A549 (cell line): ENCODE measurements at regions not wholly inside any gene's neighbourhood (a gene's known extent, or its start where the extent isn't known, plus 50 kb on each side); places are given as distances from the start of the nearest gene placed in this dataset.

Experiments
- ATAC-seq, 2 experiments: fragments of 200-7000 bp in 1 of 2; fragments of >200 bp in 1 of 2; cut with Nextera tagmentation in 1 of 2; cut with Tn5 transposase in 1 of 2; 3 replicates each; pipeline versions ENCODE4 v1.8.0 to v1.9.1; 2018 to 2020; ENCODE audit warnings: mild to moderate bottlenecking in 1 of 2, moderate library complexity in 1 of 2
- CTCF ChIA-PET: fragments of 300-600 bp; sonication (Branson Sonifier 250); formaldehyde crosslinking; extraction: SDS; loops from one replicate; lab custom pipeline; 2021; ENCODE audit warnings: antibody characterized with exemption, inconsistent platforms; lab: Yijun Ruan, JAX
- POLR2A ChIA-PET: fragments of 350-600 bp; formaldehyde crosslinking; extraction: SDS; loops from one replicate; lab custom pipeline; 2021; ENCODE audit warnings: antibody characterized with exemption, inconsistent platforms; lab: Yijun Ruan, JAX
- DNase-seq, 2 experiments: peaks; one replicate each; pipeline versions ENCODE4 v3.0.0 to v3.0.0-alpha.2; 2011 to 2016; ENCODE audit warnings: low read depth in 1 of 2, low spot score in 1 of 2
- FAIRE-seq: peaks from 2 replicates; lab custom pipeline; 2011; peaks lifted over from hg19 to GRCh38; lab: Jason Lieb, UNC
- H3K27ac ChIP-seq, 2 experiments: fragments of >200 bp; sonication (Bioruptor Twin); formaldehyde crosslinking; 3 replicates each; pipeline ENCODE4 v1.5.1; 2016 to 2017
- H3K4me1 ChIP-seq: fragments of >200 bp; sonication (Bioruptor Twin); formaldehyde crosslinking; 3 replicates; pipeline ENCODE4 v1.6.1; 2016
- H3K4me2 ChIP-seq: fragments of >200 bp; sonication (Bioruptor Twin); formaldehyde crosslinking; 3 replicates; pipeline ENCODE4 v1.6.1; 2016
- H3K4me3 ChIP-seq: fragments of >200 bp; sonication (Bioruptor Twin); formaldehyde crosslinking; 3 replicates; pipeline ENCODE4 v1.5.1; 2016
- H3K9me3 ChIP-seq: fragments of >200 bp; sonication (Bioruptor Twin); formaldehyde crosslinking; 3 replicates; pipeline ENCODE4 v1.6.1; 2016
- CBX8 ChIP-seq: fragments of 200-600 bp; sonication (generic); IDR thresholded peaks from 2 replicates; pipeline ENCODE4 v1.6.1; 2016
- CEBPB ChIP-seq, 2 experiments: fragments of >200 bp in 1 of 2; sonication (Bioruptor Twin) in 1 of 2; formaldehyde crosslinking in 1 of 2; IDR thresholded peaks; 2 replicates each; pipeline ENCODE4 v1.6.1; 2012 to 2016
- EHMT2 ChIP-seq: fragments of 200-600 bp; sonication (generic); IDR thresholded peaks from 2 replicates; pipeline ENCODE4 v1.6.1; 2016; ENCODE audit warnings: antibody characterized with exemption, low read depth, mild to moderate bottlenecking, moderate library complexity
- FOSB ChIP-seq: fragments of 250-450 bp; sonication (Bioruptor Pico); IDR thresholded peaks from 2 replicates; pipeline ENCODE4 v1.5.0; 2020; ENCODE audit warnings: mild to moderate bottlenecking, moderate library complexity
- FOSL2 ChIP-seq, 2 experiments: fragments of 450-650 bp in 1 of 2; fragments of >200 bp in 1 of 2; sonication (Bioruptor Twin) in 1 of 2; formaldehyde crosslinking; IDR thresholded peaks; 2 replicates each; pipeline versions ENCODE4 v1.5.0 to v1.6.1; 2016 to 2020; ENCODE audit warnings: mild to moderate bottlenecking in 1 of 2, moderate library complexity in 1 of 2
- GATA3 ChIP-seq: IDR thresholded peaks from 2 replicates; pipeline ENCODE4 v1.6.1; 2012; ENCODE audit warnings: borderline replicate concordance
- HDAC2 ChIP-seq: fragments of 200-600 bp; sonication (generic); IDR thresholded peaks from 2 replicates; pipeline ENCODE4 v1.6.1; 2016
- HOXA7 ChIP-seq: fragments of 250-450 bp; sonication (Bioruptor Pico); IDR thresholded peaks from 2 replicates; pipeline ENCODE4 v1.5.0; 2020; ENCODE audit warnings: mild to moderate bottlenecking, moderate library complexity
- HOXB13 ChIP-seq: fragments of 250-450 bp; sonication (Bioruptor Pico); IDR thresholded peaks from 2 replicates; pipeline ENCODE4 v1.5.0; 2020; ENCODE audit warnings: low read depth, mild to moderate bottlenecking, moderate library complexity
- KDM1A ChIP-seq: fragments of 200-600 bp; sonication (generic); IDR thresholded peaks from 2 replicates; pipeline ENCODE4 v1.6.1; 2016; ENCODE audit warnings: low read depth, mild to moderate bottlenecking
- MAFK ChIP-seq: fragments of 450-650 bp; IDR thresholded peaks from 2 replicates; pipeline ENCODE4 v1.6.1; 2014; ENCODE audit not compliant: partially characterized antibody
- NR3C1 ChIP-seq: fragments of >200 bp; sonication (Bioruptor Twin); formaldehyde crosslinking; IDR thresholded peaks from 3 replicates; pipeline ENCODE4 v1.6.1; 2017
- POLR2AphosphoS2 ChIP-seq: conservative IDR thresholded peaks from 2 replicates; pipeline ENCODE4 v1.6.1; 2012; ENCODE audit warnings: low read length, improper control_type of control experiment, inconsistent platforms
- RAD21 ChIP-seq, 2 experiments: fragments of >200 bp in 1 of 2; sonication (Bioruptor Twin) in 1 of 2; formaldehyde crosslinking in 1 of 2; IDR thresholded peaks in 1 of 2; conservative IDR thresholded peaks in 1 of 2; 2 replicates in 1 of 2; 3 replicates in 1 of 2; pipeline ENCODE4 v1.6.1; 2012 to 2018; ENCODE audit warnings: inconsistent platforms in 1 of 2
- RNF2 ChIP-seq: fragments of 200-600 bp; sonication (generic); IDR thresholded peaks from 2 replicates; pipeline ENCODE4 v1.6.1; 2016; ENCODE audit warnings: low read depth, mild to moderate bottlenecking, antibody characterized with exemption, moderate library complexity, borderline replicate concordance
- SREBF2 ChIP-seq: fragments of 450-650 bp; IDR thresholded peaks from 2 replicates; pipeline ENCODE4 v1.6.1; 2014; ENCODE audit warnings: mild to moderate bottlenecking, moderate library complexity
- WGBS: methylation state at CpG from one replicate; pipeline ENCODE4 v1.1.6; 2017; ENCODE audit errors: missing lambda C conversion rate; 5-methylcytosine and 5-hydroxymethylcytosine counted together
- TF ChIP-seq, protein P1 (sequence below): IDR thresholded peaks from 2 replicates; pipeline ENCODE4 v1.6.1; 2012
- TF ChIP-seq, protein P2 (sequence below): fragments of >200 bp; sonication (Bioruptor Twin); formaldehyde crosslinking; IDR thresholded peaks from 3 replicates; pipeline ENCODE4 v1.6.1; 2016
- TF ChIP-seq, protein P3 (sequence below): fragments of 450-650 bp; IDR thresholded peaks from 2 replicates; pipeline ENCODE4 v1.6.1; 2014; ENCODE audit warnings: antibody characterized with exemption
- TF ChIP-seq, protein P4 (sequence below): fragments of >200 bp; sonication (Bioruptor Twin); formaldehyde crosslinking; IDR thresholded peaks from 2 replicates; pipeline ENCODE4 v1.6.1; 2016
- TF ChIP-seq, protein P5 (sequence below): fragments of 150-350 bp; IDR thresholded peaks from 2 replicates; pipeline ENCODE4 v1.6.1; 2014; ENCODE audit warnings: low read depth, mild to moderate bottlenecking, low read length

GRCh38 chr5:143972068-143972467, 160.1 kb downstream of the HMHB1 start:
- Histone ChIP-seq H3K9me3 (no peaks in the 10 kb centered on the region), H3K4me3 (no peak overlapping the region), H3K27ac (no peak overlapping the region), H3K4me2 (no peak overlapping the region), H3K4me1 (peaks cover 13% of the 10 kb centered on the region)
- TF ChIP-seq, protein P1, sequence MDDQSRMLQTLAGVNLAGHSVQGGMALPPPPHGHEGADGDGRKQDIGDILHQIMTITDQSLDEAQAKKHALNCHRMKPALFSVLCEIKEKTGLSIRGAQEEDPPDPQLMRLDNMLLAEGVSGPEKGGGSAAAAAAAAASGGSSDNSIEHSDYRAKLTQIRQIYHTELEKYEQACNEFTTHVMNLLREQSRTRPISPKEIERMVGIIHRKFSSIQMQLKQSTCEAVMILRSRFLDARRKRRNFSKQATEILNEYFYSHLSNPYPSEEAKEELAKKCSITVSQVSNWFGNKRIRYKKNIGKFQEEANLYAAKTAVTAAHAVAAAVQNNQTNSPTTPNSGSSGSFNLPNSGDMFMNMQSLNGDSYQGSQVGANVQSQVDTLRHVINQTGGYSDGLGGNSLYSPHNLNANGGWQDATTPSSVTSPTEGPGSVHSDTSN, result no peak
- TF ChIP-seq MAFK, result peak; percentile 69
- no peak for TF ChIP-seq NR3C1
- CTCF ChIA-PET, result no interaction called here
- POLR2A ChIA-PET, result no interaction called here
- FAIRE-seq (no peak), DNase-seq (no peak), ATAC-seq (no peak)
- WGBS, result 23% methylated on average over 2 of the region's 2 CpGs

GRCh38 chr5:143976055-143976454, 164.1 kb downstream of the HMHB1 start:
- Histone ChIP-seq H3K4me1 (peaks cover 11% of the 10 kb centered on the region; the same call in 2 of the 3 replicates), H3K4me2 (no peak overlapping the region), H3K9me3 (no peaks in the 10 kb centered on the region), H3K4me3 (no peak overlapping the region), H3K27ac (no peak overlapping the region)
- ATAC-seq (no peak), FAIRE-seq (no peak), DNase-seq (no peak)
- POLR2A ChIA-PET, result no interaction called here
- CTCF ChIA-PET, result no interaction called here
- 82% methylated on average over 1 of the region's 1 CpG for WGBS
- TF ChIP-seq HOXA7 (CRISPR knock-in tag) (no peak), EHMT2 (no peak), SREBF2 (no peak), FOSB (CRISPR knock-in tag) (no peak), KDM1A (no peak)
- TF ChIP-seq, protein P2, sequence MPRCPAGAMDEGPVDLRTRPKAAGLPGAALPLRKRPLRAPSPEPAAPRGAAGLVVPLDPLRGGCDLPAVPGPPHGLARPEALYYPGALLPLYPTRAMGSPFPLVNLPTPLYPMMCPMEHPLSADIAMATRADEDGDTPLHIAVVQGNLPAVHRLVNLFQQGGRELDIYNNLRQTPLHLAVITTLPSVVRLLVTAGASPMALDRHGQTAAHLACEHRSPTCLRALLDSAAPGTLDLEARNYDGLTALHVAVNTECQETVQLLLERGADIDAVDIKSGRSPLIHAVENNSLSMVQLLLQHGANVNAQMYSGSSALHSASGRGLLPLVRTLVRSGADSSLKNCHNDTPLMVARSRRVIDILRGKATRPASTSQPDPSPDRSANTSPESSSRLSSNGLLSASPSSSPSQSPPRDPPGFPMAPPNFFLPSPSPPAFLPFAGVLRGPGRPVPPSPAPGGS, result no peak
- TF ChIP-seq, all 56 proteins: peak for 0

GRCh38 chr5:143977891-143978461, 166.0 kb downstream of the HMHB1 start:
- DNase-seq (peak in 1 of 2 experiments; percentile 30), ATAC-seq (no peak), FAIRE-seq (no peak)
- H3K4me1 ChIP-seq, result peaks cover 11% of the 10 kb centered on the region; the same call in 2 of the 3 replicates
- CTCF ChIA-PET, result interaction anchor here (0.7 to 1.6 kb wide), 3 partner anchors 10 to 153 kb away, joined by 3 read pairs; no protein-coding TSS in a partner anchor
- no peaks in the 10 kb centered on the region for H3K9me3 ChIP-seq
- POLR2A ChIA-PET, result no interaction called here
- H3K27ac ChIP-seq, result no peak overlapping the region
- H3K4me3 ChIP-seq, result no peak overlapping the region
- TF ChIP-seq, protein P3, sequence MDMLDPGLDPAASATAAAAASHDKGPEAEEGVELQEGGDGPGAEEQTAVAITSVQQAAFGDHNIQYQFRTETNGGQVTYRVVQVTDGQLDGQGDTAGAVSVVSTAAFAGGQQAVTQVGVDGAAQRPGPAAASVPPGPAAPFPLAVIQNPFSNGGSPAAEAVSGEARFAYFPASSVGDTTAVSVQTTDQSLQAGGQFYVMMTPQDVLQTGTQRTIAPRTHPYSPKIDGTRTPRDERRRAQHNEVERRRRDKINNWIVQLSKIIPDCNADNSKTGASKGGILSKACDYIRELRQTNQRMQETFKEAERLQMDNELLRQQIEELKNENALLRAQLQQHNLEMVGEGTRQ, result no peak
- TF ChIP-seq MAFK (peak; percentile 63), FOSL2 (IDR thresholded peaks at IDR 0.05) (no peak), FOSL2 (CRISPR knock-in tag; IDR thresholded peaks at IDR 0.05) (peak; percentile 7; the same call in 1 of the 2 replicates), NR3C1 (no peak), GATA3 (peak; percentile 56; the same call in 1 of the 2 replicates)
- H3K4me2 ChIP-seq, result peak overlapping the region; percentile 44; the same call in 2 of the 3 replicates
- WGBS, result 3% methylated on average over 1 of the region's 1 CpG

GRCh38 chr5:143979044-143979690, 167.2 kb downstream of the HMHB1 start:
- no peak for FAIRE-seq
- no peak for TF ChIP-seq NR3C1
- TF ChIP-seq HOXB13 (CRISPR knock-in tag), result no peak
- TF ChIP-seq, protein P4, sequence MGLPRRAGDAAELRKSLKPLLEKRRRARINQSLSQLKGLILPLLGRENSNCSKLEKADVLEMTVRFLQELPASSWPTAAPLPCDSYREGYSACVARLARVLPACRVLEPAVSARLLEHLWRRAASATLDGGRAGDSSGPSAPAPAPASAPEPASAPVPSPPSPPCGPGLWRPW, result no peak
- TF ChIP-seq POLR2AphosphoS2, result no peak
- no peak for TF ChIP-seq CEBPB (IDR thresholded peaks at IDR 0.05)
- TF ChIP-seq CBX8, result no peak
- TF ChIP-seq, protein P5, sequence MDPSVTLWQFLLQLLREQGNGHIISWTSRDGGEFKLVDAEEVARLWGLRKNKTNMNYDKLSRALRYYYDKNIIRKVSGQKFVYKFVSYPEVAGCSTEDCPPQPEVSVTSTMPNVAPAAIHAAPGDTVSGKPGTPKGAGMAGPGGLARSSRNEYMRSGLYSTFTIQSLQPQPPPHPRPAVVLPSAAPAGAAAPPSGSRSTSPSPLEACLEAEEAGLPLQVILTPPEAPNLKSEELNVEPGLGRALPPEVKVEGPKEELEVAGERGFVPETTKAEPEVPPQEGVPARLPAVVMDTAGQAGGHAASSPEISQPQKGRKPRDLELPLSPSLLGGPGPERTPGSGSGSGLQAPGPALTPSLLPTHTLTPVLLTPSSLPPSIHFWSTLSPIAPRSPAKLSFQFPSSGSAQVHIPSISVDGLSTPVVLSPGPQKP, result no peak
- no peak for TF ChIP-seq HDAC2
- no peak for TF ChIP-seq RAD21 (conservative IDR thresholded peaks at IDR 0.05 in 1 of 2, IDR thresholded peaks at IDR 0.05 in 1 of 2)
- TF ChIP-seq RNF2, result no peak
- TF ChIP-seq, all 56 proteins: peak for 0
- Histone ChIP-seq H3K9me3 (no peaks in the 10 kb centered on the region), H3K27ac (no peak overlapping the region), H3K4me3 (no peak overlapping the region), H3K4me2 (no peak overlapping the region), H3K4me1 (peaks cover 11% of the 10 kb centered on the region; the same call in 2 of the 3 replicates)
- CTCF ChIA-PET, result interaction anchor here (1.5 to 1.6 kb wide), 2 partner anchors 10 to 14 kb away, joined by 3 to 4 read pairs; no protein-coding TSS in a partner anchor
- ATAC-seq (no peak), DNase-seq (no peak)
- 70% methylated on average over 1 of the region's 1 CpG for WGBS
- POLR2A ChIA-PET, result no interaction called here
